NCI-H1417 treated with DMSO at 0.1 percent for 48 hours (cell line): ENCODE measurements at regions not wholly inside any gene's neighbourhood (a gene's known extent, or its start where the extent isn't known, plus 50 kb on each side); places are given as distances from the start of the nearest gene placed in this dataset.
"Not testable (repeated sequence)": the region's sequence is repeated elsewhere in the genome, so short reads cannot be mapped to it uniquely, and the experiment has no call there.

Experiments
- DNase-seq: peaks from one replicate; lab custom pipeline; 2025; lab: John Stamatoyannopoulos, UW

DNA sequence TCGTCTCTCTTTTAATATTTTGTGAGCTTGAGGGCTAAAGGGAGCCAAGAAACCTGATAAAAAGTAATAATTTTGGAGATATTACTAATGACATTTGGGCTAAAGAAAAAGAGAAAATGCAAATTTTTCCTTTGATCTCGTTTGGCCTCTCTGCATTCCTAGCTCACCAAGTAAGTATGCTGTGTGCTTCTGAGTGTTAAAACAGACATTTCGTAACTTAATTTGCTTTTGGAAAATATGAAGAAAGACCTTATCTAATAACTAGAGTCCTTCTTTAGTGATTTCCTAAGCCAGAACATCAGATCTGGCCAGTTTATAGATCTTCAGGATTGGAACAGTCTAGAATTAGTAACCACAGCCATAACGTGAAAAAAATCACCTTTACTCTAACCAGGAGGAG lies 872.9 kb upstream of the SLC35B3 start:
- no peak for DNase-seq

DNA sequence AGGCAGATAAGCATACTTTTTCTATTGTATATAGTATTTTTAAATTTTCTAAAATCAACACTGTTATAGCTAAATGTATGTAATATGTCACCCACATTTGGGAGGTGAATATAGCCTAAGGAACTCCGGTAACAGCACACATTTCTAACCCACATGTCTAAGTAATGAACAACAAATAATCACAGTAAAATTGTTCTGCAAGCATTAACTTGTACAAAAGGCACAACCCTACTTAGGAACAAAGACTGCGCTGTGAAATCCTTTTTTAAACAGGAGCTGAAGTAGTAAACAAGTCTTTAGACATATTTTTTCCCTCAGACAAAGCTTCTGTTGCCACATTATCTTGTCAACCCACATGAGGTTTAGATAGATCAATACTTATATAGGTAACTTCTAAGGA lies 872.4 kb upstream of the SLC35B3 start:
- no peak for DNase-seq

DNA sequence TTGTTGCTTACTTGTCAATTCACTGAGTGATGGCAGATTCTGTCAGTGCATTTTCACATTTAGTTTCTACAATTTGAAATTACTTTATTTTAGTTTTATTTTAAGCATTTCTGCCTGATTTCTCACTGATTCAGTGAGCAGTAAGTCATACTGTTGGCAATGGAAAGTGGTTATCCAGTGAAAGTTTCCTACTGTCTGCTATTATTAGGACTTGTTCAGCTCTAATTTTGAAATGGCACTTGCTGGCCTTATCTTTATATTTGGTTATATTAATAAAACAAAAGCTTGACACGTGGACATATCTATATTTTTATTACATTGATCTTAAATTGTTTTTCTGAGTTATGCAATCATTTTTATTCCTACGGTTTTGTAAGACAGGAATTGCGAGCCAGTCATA lies 871.8 kb upstream of the SLC35B3 start:
- DNase-seq, result no peak

DNA sequence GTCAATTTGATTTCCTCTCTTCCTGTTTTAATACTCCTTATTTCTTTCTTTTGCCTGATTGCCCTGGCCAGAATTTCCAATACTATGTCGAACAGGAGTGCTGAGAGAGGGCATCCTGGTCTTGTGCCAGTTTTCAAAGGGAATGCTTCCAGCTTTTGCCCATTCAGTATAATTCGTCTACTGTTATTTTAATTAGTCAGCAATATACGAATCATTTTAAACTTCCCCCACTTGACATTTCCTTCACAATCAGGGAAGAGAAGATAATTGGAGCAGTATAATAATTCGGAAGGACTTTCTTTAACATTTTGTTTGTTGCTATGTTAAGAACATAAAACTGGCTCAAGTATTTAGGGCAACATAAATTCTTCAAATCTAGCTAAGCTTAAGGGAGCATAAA lies 860.3 kb upstream of the SLC35B3 start:
- no peak for DNase-seq

DNA sequence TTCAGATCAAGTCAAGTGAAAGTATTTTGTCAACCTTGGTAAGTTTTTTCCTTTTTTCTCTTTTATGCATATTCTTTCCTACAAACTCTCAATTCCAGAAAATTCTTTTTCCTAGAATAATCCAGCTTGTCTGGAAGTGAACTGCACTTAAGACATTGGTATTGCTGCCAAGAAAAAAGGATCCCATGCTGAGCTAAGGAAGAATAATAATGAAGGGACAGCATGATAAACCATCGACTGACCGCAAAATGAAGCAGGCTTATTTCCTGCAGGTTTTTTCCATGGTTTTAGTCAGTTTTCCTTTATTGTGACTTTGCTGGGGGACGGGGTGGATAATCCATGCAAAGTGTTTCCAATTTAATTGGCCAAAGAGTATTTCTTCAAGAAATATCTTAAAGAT lies 857.6 kb upstream of the SLC35B3 start:
- DNase-seq, result no peak

DNA sequence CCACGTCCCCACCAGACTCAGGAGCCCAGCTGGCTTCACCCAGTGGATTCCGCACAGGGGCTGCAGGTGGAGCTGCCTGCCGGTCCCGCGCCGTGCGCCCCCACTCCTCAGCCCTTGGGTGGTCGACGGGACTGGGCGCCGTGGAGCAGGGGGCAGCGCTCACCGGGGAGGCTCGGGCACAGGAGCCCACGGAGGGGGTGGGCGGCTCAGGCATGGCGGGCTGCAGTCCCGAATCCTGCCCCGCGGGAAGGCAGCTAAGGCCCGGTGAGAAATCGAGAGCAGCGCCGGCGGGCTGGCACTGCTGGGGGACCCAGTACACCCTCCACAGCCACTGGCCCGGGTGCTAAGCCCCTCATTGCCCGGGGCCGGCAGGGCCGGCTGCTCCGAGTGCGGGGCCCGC lies 855.0 kb upstream of the SLC35B3 start:
- not testable (repeated sequence) for DNase-seq

DNA sequence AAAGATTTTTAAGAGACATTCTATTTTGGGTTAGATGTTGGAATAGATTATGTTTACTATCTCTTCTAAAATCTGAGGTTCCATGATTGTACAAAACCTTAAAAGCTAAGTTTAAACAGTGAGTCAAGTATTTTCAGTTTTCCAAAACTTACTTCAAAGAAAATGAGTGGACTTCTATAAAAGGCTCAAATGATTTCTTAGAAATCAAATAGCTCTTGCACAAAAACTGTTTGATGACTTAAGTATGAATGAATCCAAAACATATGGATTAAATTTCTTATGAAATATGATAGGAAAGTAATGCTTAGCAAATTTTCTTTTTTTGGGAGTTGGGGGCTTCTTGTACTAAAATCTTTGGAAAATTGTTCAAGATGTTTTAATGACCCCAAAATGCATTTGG lies 837.3 kb upstream of the SLC35B3 start:
- DNase-seq, result no peak

DNA sequence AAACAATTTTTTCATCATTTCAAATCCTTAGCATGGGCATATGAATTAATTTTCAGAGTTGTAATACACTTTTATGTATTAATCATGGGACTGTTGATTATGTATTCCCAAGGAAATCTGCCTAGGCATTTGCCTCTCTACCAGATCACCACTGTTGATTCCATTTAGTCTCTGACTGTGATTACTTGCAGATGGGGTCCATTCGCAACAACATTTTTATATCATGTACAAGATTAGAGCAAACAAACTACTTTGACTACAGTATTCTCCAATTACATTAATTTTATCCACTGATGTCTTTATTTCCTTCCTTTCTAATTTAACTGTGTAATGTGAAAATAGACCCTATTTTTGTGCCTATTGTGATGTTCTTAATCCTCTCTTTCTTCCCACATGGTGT lies 831.4 kb upstream of the SLC35B3 start:
- DNase-seq, result no peak

DNA sequence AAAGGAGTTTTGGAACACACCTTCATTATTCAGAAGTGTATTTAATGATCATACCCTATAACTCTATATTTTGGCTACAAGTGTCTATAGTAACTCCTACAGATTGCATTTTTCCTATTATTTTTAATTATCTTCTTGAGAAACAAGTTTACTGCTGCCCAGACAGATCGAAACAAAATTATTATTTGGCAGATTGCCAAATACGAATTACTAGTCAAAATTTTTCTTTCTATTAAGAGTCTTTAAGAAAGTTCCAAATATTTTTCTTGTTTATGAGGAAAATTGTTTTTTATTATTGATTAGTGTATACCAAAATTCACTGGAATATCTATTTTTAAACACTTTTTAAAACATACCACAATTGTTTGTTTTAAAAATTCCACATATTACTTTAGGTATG lies 821.9 kb upstream of the SLC35B3 start:
- no peak for DNase-seq

DNA sequence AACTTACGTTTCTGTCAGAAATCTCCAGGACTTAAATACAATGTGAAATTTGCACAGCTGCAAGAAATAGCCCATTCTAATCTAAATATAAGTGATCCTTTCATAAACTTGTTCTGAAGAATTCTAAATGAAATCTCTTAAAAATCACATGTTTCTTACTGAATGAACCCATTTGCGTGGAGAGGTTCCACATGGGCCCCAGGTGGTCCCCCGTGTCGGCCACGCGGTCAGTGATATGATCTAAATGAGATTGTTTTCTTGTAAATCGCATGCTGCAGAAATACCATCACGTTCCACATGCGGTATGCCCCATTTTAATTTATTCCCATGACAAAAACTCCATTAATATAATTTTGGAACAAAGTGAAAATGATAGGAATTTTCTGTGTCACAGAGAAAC lies 818.9 kb upstream of the SLC35B3 start:
- no peak for DNase-seq

DNA sequence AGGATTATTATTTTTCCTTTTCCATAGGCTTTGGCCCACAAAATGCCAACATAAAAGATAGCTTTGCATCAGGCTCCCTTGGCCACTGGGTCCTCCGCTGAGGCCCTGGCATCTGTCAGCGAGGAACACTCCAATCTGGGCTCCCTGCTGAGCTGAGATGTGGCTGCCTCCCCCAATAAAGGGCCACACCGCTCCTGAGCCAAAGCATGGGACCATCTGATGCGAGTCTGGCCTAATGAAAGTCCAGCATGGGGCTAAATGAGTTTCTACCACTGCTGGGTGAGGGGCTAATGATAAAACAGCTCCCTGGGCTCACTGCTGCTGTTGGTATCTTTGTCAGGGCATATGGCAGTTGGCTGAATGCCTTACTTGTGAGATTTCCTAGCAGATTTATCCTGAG lies 817.5 kb upstream of the SLC35B3 start:
- no peak for DNase-seq

DNA sequence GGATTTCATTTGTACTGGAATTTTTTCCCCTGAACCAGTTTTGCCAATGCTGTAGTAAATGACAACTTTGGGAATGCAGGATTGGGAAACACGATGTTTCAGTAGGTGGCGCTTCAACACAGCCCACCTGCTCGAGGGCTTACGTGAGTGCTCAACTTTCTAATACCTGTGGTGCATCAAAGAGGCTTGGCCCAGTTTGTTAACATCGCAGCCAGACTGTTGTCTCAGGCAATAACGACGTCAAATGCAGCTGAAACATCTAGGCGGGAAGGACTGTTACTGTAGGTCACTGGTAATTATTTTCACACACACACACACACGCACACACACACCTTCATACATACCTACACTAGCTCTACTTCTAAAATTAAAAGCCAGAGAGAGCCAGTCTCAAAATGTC lies 815.5 kb upstream of the SLC35B3 start:
- no peak for DNase-seq

DNA sequence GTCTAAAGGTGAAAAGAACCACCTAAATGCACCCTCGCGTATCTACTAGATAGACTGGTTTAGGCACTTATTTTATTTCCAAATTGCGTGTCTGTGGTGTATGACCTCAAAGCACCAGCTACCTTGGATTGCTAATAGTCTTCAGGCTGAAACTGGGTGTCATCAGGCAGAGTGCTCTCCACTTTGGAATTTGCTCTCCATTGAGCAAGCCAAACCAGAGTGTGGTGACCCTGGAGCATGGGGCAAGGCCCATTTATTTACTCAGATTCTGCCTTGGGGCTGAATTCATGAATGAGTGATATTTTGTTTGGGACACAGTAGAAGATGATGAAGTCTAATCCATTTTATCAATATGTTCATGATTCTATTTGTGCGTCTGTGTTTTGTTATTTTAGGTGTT lies 812.8 kb upstream of the SLC35B3 start:
- DNase-seq, result no peak

DNA sequence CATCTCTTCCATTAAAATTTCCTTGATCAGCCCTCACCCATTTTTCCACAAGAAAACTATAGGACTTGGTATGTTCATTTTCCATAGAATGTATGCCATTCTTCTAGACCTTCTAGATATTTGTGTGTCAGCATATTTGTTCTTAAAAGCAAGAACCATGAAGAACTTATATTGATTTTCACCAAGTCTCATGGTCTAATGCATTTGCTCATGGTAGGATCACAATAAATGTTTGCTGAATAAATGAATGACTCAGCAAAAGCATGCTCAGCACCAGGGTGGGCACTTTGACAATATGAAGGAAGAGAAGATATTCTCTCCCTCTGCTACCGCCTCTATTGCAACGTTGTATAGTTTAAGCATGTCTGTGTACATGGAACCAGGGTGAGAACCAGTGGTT lies 805.5 kb upstream of the SLC35B3 start:
- no peak for DNase-seq

DNA sequence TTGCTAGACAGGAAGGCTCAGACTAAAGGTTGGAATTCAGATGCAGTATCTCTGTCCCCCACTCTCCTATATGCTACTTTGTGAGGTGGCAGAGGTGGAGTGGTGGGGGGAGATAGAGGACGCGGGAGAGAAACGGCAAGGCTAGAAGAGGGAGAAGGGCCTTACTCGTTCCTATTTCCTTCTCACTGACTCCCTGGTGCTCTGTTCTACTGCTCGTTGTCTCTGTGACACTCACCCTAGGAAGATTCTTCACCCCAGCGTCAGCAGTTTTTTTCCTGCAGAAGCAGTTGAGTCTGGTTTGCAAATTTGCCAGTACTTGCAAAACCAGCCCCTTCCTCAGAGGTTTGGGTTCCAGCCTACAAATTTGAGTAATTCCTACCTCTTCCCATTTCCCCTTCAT lies 801.1 kb upstream of the SLC35B3 start:
- no peak for DNase-seq

DNA sequence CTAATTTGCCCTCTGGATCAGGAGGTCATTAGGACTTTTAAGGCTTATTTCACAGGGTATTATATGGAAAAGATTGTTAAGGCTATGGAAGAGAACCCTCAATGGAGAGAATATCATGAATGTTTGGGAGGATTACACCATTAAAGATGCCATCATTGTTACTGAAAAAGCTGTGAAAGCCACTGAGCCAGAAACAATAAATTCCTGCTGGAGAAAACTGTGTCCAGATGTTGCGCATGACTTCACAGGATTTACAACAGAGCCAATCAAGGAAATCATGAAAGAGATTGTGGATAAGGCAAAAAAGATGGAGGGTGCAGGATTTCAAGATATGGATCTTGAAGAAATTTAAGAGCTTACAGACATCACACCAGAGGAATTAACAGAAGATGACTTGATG lies 798.3 kb upstream of the SLC35B3 start:
- no peak for DNase-seq

DNA sequence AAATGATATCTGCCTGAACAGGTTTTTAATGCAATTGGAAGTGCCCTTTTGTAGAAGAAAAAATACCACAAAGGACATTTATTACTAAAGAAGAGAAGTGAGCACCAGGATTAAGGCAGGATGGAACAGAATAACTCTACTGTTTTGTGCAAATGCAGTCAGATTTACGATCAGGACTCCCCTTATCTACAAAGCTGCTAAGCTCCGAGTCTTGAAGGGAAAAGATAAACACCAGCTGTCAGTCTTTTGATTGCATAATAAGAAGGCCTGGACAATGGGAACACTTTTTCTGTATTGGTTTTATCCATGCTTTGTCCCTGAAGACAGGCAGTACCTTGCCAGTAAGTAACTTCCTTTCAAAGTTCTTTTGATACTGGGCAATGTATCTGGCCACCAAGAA lies 797.9 kb upstream of the SLC35B3 start:
- no peak for DNase-seq

DNA sequence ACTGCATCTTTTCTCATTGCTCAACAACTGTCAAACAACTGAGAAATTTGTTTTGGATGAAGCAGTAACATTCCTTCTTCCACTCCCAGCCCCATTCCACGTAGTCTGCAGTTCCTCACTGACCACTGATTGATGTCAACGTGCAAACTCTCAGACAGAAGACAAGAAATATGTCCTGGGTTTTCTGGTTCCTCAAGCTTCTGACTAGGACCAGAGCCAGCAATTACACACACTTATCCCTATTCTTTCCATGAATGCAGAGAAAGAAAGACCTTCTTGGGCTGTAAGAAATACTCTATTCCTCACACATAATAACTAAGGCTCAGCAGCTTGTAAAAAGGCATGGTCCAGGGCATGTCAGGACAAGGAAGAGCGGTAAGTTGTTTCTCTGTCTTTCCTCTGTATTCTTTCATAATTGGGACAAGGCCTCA lies 790.1 kb upstream of the SLC35B3 start:
- DNase-seq, result no peak

DNA sequence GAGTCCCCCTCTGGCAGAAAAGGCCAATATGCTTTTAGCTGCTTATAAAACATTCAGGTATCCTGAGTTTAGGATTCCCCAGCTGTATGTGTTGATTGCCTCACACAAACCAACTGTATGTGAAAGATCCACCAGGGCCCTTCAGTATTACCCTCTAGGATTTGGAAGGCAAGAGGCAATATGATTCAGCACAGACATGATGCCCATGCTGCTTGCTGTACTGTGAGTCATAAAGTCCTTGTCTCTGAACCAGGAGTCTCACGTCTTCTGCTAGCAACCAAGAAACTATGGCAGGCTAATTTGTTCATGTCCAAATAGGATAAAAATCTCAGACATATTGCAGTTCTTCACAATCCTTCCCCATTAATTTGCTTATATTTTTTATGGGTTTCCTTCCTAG lies 789.2 kb upstream of the SLC35B3 start:
- no peak for DNase-seq

DNA sequence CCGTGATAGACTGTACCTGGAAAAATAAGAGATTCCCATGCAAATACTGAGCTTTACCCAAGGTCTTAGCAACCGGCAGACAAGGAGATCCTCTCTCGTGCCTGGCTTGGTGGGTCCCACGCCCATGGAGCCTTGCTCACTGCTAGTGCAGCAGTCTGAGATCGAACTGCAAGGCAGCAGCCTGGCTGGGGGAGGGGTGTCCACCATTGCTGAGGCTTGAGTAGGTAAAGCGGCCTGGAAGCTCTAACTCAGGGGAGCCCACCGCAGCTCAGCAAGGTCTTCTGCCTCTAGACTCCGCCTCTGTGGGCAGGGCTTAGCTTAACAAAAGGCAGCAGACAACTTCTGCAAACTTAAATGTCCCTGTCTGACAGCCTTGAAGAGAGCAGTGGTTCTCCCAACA lies 778.4 kb upstream of the SLC35B3 start:
- DNase-seq, result not testable (repeated sequence)

DNA sequence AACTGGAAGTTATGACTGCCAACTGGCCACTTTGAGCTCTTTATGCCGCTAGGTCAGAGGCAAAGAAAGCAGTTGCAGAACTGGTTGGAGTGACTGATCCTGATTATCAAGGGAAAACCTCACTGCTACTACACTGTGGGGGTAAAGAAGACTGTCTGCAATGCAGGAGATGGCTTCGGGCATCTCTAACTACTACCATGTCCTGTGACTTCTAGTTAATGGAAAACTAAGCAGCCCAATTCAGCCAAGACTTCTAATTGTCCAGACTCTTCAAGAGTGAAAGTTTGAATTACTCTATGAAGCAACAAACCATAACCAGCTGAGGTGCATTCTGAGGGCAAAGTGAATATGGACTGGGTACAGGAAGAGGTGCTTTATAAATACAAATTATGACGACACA lies 773.6 kb upstream of the SLC35B3 start:
- no peak for DNase-seq

DNA sequence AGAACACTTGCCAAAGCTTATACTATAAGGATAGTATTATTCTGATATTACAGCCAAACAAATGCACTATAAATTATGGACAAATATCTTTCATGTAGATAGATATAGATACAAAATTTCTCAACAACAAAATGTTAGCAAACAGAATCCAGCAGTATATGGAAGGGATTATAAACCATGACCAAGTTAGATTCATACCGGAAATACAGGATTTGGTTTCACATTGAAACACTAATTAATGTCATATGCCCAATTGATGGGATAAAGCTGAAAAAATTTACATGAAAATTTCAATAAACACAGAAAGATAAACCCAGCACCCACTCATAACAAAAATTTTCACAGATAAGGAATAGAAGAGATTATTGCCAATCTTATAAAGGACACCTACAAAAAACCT lies 770.3 kb upstream of the SLC35B3 start:
- no peak for DNase-seq

DNA sequence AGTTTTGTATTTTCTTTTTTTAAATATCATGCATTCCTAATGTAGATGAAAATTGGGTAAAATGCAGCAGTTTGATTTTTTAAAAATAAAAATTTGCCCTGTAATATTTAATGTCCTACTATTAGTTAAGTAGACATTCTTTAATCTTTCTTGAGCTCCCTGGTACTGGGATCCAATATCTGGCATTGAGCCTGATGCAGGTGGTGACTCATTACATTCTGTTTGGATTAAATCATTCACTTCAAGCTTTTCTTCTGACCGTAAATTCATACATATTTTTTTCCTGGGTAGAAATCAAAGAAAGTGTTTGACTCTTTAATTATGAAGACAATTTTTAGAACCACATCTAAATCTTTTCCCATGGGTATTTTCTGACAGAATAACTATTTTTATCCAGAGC lies 768.8 kb upstream of the SLC35B3 start:
- no peak for DNase-seq

DNA sequence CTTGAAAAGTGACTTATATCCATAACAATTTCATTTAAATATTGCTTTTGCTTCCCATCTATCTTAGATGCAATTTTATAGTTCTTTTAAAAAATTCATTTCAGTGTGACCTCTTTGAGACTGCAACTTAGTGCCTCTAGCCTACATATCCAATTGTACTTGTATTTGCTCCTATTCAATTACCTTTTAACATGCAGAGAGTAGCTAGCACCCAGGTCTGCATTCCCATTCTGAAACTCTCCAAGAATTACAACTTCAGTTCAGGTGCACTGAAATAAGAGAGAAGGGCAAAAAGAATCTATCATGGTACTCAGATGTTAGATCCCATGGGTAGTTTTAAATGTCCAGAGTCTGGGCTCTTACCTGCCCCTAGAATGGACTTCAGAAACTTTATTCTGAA lies 765.4 kb upstream of the SLC35B3 start:
- no peak for DNase-seq

DNA sequence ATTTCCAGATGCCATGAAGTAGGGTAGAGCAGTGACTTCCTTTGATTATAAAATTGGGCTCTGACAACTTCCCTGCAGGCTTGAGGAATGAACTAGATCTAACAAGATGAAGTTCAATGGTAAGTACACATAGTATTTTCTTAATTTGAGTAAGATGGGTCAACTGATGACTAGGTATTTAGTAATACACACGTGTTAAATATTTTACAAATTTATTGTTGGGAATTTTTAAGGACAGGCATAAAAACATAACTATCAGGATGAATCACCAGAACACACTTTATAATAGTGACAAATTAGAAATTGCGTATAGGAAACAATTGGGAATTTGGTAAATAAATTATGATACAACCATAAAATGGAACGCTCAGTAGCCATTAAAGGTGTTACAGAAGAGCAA lies 762.4 kb upstream of the SLC35B3 start:
- DNase-seq, result no peak
